HG02840 (cell line): ENCODE measurements at regions not wholly inside any gene's neighbourhood (a gene's known extent, or its start where the extent isn't known, plus 50 kb on each side); places are given as distances from the start of the nearest gene placed in this dataset.

Experiments used
- ATAC-seq: cut with Tn5 transposase; IDR thresholded peaks from one replicate; pipeline ENCODE4 v1.9.1; 2021; ENCODE audit warnings: mild to moderate bottlenecking, moderate library complexity, moderate number of reproducible peaks; ENCODE audit not compliant: unreplicated experiment, low FRiP score

DNA sequence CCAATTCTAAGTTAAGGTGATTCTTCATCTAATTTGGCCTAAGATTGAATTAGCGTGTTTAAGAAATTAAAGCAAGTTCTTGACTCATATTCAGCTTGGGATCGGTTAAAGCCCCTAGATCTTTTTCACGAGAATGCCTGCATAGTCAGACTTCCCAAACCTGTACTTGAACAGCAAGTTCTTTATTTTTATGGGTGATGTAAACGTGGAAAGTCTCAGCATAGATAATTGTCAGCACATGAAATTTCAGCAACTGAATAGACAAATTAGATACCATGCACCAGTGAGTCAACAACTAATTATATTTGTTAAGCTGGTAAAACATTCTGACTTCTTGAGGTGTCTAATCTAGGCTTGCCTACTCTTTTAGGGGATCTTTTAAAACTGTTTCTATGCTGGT is 183.1 kb upstream of the TNFAIP3 start:
- ATAC-seq: no peak

DNA sequence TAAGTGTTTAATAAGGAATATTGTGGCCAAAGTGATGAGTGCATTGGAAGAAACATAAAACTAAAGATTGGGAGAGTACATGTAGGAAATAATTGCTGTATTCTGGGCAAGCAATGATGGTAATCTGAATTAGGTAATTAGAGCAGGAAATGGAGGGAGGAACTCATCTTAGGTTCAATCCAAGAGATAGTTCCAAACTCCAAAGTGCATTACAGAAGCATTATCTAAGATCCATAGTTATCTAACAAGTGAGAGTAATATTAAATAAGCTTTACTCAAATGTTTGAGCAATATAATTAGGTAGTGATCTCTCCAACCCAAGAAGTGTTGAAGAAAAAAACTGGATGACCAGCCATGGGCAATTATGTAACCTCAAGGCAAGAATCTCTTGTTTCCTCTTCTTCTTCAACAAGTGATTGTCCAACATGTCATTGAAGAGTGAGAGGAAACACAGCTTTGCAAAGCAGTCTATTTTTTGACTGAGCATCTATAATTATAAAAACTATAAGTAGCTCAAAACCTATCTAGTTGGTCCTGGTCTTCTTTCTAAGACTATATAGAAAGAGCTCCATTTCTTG is 181.2 kb upstream of the TNFAIP3 start:
- ATAC-seq: no peak

DNA sequence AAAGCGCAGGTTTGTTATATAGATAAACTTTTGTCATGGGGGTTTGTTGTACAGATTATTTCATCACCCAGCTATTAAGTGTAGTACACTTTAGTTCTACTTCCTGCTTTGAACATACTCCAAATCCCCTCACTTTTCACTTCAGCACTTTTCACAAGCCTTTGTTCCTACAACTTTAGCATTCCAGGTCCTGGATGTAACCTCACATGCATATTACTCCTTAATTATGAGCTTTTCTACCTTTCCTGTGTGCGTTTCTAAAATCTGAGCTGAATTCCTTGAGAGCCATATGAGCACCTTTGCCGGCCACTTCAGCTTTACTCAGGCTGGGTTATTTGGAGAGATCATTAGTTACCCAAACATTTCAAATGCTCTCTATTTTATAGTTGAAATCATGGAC is 179.2 kb upstream of the TNFAIP3 start:
- no peak for ATAC-seq

DNA sequence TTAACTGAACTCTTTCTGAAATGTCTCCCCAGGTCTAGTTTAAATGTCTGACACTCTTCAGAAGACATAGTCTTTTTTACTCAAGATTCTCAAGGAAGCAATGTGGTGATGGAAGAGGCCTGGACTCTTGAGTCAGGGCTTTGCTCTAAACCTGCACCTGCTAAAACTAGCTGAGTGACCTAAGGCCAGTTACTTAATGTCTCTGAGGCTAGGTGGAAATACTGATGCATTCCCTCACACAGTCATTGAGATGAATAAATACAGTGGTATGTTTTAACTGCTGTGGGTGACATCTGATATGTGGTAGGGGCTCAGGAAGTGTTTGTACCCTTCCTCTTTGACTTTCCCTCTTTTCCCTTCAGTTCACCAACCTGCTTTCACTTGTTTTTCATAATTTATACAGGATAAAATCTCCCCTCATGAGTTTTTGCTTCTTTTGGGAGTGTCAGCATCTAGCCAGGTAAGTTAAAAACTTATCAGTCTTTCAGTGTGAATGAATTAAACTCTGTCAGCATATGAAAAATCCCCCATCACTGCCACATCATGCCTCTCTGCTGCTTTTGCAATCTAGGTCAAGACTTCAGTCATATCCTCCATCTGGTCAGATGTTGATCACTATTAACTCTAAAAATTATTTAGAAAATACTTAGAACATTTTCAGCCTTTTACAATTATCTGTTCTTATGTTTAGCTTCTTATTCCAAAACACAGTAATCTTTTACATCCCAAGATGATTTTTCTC is 178.7 kb upstream of the TNFAIP3 start:
- no peak for ATAC-seq

DNA sequence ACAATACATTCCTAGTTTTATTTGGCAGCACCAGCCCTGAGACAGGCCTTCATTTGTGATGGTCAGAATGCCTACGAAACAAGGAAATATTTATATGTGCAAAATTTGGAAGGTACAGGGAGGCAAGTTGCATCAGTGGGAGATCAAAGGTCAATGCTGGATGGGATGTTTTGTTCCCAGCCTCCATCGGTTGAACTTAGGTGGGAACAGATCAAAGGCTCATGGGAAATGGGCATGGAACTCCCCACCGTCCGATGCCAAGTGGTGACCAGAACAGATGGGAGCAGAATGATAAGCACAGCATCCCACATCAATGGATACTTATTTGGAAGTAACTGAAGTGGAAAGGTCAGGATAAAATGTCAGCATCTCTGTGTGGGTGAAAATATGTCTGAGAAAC is 177.7 kb upstream of the TNFAIP3 start:
- no peak for ATAC-seq

DNA sequence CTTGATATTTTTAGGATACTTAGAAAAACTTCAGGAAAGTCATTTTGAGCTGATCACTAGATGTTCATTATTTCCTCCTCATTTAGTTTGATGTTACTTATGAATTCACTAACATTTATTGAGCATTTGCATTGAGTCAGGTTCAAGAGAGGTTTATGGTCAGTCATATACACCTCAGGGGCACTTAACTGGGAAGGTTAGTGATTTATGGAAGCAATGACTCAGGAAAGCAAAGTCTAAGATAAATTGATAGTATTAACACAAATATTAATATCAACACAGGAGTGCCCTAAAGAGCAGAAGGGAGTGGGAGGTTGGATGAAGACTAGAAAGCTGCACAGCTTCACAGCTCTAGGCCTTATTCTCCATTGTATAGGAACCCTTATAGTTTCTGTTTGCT is 177.0 kb upstream of the TNFAIP3 start:
- ATAC-seq: no peak

DNA sequence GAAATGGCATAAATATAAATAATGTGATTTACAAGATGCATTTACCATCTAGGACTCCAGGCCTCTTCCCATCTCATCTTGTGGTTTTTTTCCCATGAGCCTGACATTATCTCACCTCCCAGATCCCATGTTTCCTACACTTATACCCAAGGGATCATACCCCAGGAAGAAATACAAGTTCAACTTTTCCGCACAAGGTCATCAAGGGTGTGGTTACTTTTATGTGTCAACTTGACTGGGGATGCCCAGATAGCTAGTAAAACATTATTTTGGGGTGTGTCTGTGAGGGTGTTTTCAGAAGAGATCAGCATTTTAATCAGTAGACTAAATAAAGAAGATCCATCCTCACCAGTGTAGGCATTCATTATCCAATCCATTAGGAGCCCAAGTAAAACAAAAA is 176.3 kb upstream of the TNFAIP3 start:
- ATAC-seq: no peak

DNA sequence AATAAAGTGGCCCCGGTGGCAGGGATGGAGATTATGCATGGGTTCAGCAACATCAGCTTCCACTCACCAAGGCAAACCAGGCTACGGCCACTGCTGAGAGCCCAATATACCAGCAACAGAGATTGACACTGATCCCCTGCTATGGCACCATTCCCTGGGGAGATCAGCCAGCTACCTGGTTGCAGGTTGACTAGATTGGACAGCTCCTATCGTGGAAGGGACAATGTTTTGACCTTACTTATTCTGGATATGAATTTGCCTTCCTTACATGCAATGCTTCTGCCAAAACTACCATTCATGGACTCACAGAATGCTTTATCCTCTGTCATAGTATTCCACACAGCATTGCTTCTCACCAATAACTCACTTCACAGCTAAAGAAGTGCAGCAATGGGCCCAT is 174.8 kb upstream of the TNFAIP3 start:
- no peak for ATAC-seq

DNA sequence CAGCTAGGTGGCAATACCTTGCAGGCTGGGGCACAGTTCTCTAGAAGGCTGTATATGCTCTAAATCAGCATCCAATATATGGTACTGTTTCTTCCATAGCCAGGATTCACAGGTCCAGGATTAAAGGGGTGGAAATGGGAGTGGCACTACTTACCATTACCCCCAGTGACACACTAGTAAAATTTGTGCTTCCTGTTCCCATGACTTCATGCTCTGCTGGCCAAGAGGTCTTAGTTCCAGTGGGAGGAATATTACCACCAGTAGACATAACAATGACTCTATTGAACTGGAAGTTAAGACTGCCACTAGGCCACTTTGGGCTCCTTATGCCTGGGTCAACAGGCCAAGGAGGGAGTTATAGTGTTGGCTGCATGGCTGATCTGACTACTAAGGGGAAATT is 174.3 kb upstream of the TNFAIP3 start:
- no peak for ATAC-seq

DNA sequence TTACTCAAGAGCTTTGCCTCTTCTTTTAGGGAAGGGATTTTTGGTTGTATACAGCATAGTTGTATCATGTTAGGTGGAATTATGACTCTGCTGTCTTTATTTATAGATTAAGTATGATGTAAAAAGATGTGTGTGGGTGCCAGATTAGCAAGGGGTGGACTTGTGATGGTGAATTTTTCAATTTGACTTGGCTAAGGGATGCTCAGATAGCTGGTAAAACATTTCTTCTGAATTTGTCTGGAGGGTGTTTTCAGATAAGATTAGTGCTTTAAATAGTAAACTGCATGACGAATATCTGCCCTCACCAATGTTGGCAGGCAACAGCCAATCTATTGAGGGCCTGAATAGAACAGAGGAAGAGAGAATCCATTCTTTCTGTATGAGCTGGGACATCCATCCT is 173.3 kb upstream of the TNFAIP3 start:
- ATAC-seq: no peak

DNA sequence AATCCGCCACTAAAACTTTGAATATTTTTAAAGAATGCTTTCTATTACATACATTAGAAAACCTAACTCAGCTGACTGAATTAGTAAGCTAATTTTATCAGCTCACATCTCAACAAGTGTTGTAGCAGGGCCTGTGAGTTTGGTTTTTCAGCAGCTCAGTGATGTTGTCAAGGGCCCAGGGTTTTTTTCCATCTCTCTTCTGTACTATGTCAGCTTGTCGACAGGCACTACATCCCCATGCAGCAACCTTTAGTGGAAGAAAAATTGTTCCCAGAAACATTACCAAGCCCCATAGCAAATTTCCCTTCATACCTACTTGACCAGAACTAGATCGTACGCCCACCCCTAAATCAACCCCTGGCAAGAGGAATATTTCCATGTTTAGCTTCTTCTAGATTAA is 170.3 kb upstream of the TNFAIP3 start:
- ATAC-seq: no peak

DNA sequence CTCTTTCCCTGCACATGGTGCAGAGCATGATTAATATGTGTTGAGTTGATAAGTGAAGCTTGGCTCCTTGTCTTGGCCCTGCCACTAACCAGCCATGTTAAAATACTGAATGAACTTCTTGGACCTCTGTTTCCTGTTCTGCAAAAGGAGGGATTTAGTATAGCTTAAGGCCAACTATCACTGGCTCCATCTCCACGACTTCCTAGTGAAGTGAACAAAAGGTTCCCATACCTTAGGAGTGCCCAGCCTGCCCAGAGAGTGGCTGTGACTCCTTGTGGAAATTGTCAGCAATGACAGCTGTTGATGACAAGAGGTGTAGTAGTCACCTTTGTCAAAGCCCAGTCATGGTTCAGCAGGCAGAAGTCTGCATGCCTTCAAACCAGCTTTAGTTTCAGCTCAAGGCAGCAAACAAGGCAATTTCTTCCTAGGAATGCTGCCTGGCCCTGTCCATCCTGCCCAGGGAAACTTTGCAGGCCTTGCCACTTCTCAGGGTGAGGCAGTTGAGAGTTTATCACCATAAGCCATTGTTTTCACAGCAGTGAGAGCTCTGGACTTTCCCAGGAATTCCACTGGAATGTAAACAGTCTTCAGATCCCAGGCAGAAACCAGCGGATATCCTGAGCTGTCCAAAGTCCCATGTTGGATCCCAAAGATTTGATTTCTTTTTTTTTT is 169.7 kb upstream of the TNFAIP3 start:
- ATAC-seq: no peak

DNA sequence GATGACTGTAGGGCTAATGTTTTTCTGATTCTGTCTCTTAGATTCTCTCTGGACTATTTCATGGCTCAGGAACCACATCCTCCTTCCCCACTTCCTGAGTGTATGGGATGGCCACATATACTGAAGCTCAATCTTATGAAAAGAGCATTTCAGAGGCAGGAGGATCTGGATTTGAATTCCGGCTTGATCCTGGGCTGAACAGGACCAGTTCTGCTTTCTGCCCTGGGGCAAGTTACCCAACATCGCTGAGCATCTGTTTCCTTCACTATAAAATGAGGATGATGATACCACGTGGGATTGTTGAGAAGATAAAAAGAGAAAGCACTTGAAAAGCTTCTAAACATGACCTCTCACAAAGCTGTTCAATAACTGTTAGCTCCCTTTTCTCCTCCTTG is 168.4 kb upstream of the TNFAIP3 start:
- no peak for ATAC-seq

DNA sequence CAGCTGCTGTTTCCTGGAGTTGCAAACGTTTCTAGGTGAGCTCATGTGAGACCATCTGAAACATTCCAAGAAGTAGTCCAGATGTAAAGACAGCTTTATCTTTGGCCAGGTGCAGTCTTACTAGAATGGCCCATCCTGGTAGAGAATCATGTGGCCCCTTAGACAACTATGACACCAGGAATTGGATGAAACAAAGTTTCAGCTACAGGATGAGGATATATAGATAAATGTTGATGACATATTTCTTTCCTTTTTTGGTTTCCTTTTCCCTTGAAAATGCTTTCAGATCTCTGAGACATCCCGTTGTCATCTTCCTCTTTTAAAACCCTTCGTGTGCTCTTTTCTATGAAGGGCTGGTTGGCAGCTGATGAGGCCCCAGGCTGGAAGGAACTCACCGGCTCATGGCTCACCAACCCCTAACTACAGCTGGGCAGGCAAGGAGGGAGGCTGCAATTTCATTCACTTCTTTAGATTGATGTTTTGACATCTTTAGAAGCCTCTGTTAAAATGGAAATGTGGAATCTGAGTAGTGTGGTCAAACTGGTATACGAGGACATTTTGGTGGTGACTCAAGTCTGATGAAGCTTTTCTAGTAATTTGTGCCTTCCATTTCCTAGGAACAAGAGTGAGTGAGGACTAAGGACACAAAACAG is 167.9 kb upstream of the TNFAIP3 start:
- no peak for ATAC-seq

DNA sequence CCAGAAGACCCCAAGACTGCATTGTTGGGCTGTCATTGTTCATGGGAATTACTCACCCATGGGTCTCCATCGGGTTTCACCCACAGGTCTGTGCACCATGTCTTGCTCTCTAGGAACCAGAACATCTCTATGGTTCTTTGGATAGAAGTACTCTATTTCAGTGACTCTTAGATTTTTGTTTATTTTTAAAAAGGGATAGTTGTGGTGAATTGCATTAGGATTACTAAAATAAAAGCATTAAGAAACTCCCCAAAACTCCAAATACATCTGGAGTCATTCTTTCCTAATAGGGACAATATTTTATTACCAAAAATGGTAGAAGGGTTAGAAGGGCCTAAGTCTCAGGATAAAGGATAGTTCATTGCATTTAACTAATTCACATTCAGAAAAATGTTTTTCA is 166.9 kb upstream of the TNFAIP3 start:
- ATAC-seq: no peak

DNA sequence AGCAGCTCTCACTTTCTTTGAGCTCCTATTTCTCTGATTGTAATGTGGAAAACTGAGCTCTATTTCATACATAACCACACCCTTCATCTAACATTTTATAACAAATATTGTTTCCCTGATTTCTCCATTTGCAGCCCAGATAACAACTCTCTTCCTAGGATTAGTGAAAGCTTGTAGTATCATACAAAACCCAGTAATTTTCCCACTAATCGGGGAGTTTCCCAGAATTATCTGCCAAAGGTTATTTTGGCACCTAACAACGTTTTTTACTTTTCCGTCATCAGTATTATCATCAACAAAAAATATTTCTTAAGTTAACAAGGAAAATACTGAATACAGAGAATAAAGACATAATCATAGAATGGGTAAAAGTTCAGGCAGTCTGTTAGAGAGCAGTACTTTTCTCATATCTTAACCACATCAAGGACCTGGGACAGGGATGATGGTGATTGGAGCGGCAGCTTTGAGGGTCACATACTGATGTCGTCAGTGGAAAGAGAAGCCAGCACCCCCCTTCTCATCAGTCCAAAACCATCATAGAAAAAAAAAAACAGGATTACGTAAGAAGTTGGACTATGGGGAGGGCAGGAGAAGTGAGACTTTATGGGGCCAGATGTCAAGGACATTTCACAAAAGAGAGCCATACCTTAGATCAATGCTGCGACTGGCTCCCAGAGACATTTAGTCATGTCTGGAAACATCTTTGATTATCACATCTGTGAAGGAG is 166.1 kb upstream of the TNFAIP3 start:
- no peak for ATAC-seq

DNA sequence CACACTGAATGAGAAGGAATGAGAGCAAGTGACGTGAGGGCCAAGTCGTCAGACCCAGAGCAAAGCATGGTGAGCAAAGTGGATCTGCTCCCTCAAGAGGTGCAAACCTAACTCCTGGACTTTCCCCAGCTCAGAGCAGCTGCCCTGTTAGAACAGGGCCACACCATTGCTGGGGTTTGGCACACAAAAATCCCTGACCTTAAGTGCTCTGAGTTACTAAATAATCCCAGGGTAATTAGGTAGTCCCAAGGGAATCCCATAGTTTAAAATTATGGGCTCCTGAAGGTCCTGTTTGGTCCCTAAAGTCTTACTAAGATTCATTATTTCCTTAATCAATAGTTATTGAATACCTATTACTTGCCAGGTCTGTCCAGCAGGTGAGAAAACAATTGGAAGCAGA is 165.1 kb upstream of the TNFAIP3 start:
- no peak for ATAC-seq

DNA sequence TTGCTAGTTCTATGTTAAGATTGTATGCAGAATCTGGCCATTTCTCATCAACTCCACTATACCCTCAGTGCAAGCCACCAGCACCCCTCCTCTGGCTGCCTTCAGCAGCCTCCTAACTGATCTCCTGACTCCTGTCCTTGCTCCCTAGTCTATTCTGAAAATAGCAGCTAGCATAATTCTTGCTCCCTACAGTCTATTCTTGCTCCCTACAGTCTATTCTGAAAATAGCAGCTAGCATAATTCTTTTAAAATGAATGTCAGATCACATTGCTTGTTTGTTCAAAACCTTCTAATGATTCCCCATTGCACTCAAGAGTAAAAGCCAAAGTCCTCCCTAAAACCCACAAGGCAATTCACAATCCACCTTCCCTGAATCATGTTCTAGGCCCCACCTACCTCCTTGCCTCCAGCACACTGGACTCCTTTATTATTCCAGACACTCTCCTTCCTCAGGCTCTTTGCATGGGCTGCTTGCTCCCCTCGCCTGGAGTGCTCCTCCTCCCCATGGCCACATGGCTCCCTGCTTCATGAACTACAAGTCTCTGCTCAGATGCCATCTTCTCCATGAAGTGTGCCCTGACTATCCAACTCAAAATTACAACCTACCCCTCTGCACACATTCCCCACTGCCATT is 164.2 kb upstream of the TNFAIP3 start:
- no peak for ATAC-seq

DNA sequence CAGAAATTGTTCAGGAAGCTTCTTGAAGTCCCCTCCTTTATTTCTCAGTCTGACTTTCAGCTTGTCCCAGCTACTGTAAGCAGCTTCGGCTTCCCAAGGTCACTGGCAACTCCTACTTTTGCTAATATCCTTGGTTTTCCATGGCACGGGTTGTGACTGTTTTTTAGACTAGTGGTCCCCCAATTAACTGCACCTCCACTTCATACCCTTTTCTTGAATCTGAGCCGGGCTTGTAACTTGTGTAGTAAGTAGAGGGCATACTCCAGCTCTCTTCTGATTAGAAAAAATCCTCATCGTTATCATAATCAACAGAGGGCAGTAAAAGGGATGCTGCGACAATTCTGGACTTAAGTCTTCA is 162.3 kb upstream of the TNFAIP3 start:
- ATAC-seq: no peak
